Ishikawa (cell line): ENCODE measurements at regions not wholly inside any gene's neighbourhood (a gene's known extent, or its start where the extent isn't known, plus 50 kb on each side); places are given as distances from the start of the nearest gene placed in this dataset.

ENCODE experiments used
- CEBPB ChIP-seq: IDR thresholded peaks from 2 replicates; pipeline ENCODE4 v1.6.1; 2012
- CREB1 ChIP-seq: IDR thresholded peaks from 2 replicates; pipeline ENCODE4 v1.6.1; 2012; ENCODE audit warnings: low read depth
- EGR1 ChIP-seq: IDR thresholded peaks from 2 replicates; pipeline ENCODE4 v1.6.1; 2012
- EP300 ChIP-seq: IDR thresholded peaks from 2 replicates; pipeline ENCODE4 v1.6.1; 2012; ENCODE audit warnings: borderline replicate concordance
- FOXM1 ChIP-seq: IDR thresholded peaks from 2 replicates; pipeline ENCODE4 v1.6.1; 2012; ENCODE audit warnings: low read depth, borderline replicate concordance
- MAX ChIP-seq: IDR thresholded peaks from 2 replicates; pipeline ENCODE4 v1.6.1; 2012
- NFIC ChIP-seq: IDR thresholded peaks from 2 replicates; pipeline ENCODE4 v1.6.1; 2012
- RAD21 ChIP-seq: IDR thresholded peaks from 2 replicates; pipeline ENCODE4 v1.6.1; 2012; ENCODE audit warnings: low read depth
- REST ChIP-seq: IDR thresholded peaks from 2 replicates; pipeline ENCODE4 v1.6.1; 2012; ENCODE audit warnings: low read depth, mild to moderate bottlenecking
- TAF1 ChIP-seq: IDR thresholded peaks from 2 replicates; pipeline ENCODE4 v1.6.1; 2012; ENCODE audit warnings: low read depth, mild to moderate bottlenecking
- TCF12 ChIP-seq: IDR thresholded peaks from 2 replicates; pipeline ENCODE4 v1.6.1; 2012; ENCODE audit warnings: low read depth
- TEAD4 ChIP-seq: IDR thresholded peaks from 2 replicates; pipeline ENCODE4 v1.6.1; 2012
- USF1 ChIP-seq: IDR thresholded peaks from 2 replicates; pipeline ENCODE4 v1.6.1; 2012
- YY1 ChIP-seq: IDR thresholded peaks from 2 replicates; pipeline ENCODE4 v1.6.1; 2012; ENCODE audit warnings: low read depth
- ZBTB7A ChIP-seq: IDR thresholded peaks from 2 replicates; pipeline ENCODE4 v1.6.1; 2012; ENCODE audit warnings: low read depth

GRCh38 chr2:41169744-41170143, 717.9 kb upstream of the SLC8A1 start:
- TF ChIP-seq TCF12 = no peak
- TF ChIP-seq RAD21 = no peak
- TF ChIP-seq EP300 = no peak
- no peak for TF ChIP-seq TEAD4
- TF ChIP-seq EGR1 = no peak
- TF ChIP-seq YY1 = no peak
- no peak for TF ChIP-seq ZBTB7A
- no peak for TF ChIP-seq FOXM1
- TF ChIP-seq TAF1 = no peak
- TF ChIP-seq MAX = no peak
- no peak for TF ChIP-seq NFIC

GRCh38 chr2:41170589-41170988, 718.7 kb upstream of the SLC8A1 start:
- TF ChIP-seq FOXM1 = no peak
- TF ChIP-seq EGR1 = no peak
- TF ChIP-seq TEAD4 = no peak
- TF ChIP-seq ZBTB7A = no peak
- no peak for TF ChIP-seq TAF1
- no peak for TF ChIP-seq MAX
- no peak for TF ChIP-seq TCF12
- no peak for TF ChIP-seq EP300
- TF ChIP-seq RAD21 = no peak

- no peak for TF ChIP-seq YY1
- TF ChIP-seq CREB1 = no peak
- TF ChIP-seq TAF1 = no peak
- no peak for TF ChIP-seq REST
- no peak for TF ChIP-seq USF1
- no peak for TF ChIP-seq CEBPB
- TF ChIP-seq FOXM1 = no peak
- no peak for TF ChIP-seq TEAD4
- no peak for TF ChIP-seq RAD21
- no peak for TF ChIP-seq MAX
- no peak for TF ChIP-seq NFIC
- TF ChIP-seq ZBTB7A = no peak
- no peak for TF ChIP-seq EP300
- no peak for TF ChIP-seq TCF12
- TF ChIP-seq EGR1 = no peak
Measured at GRCh38 chr2:41180387-41180786, 728.5 kb upstream of the SLC8A1 start.

GRCh38 chr2:41182961-41183360, 731.1 kb upstream of the SLC8A1 start:
- no peak for TF ChIP-seq TAF1

GRCh38 chr2:41187376-41188122, 735.7 kb upstream of the SLC8A1 start:
- TF ChIP-seq YY1 (no peak), EP300 (no peak), ZBTB7A (no peak), REST (no peak), EGR1 (no peak), RAD21 (no peak), CREB1 (no peak), NFIC (no peak), USF1 (no peak), TEAD4 (no peak)

GRCh38 chr2:41194230-41194629, 742.3 kb upstream of the SLC8A1 start:
- TF ChIP-seq NFIC (no peak), RAD21 (no peak), YY1 (no peak), FOXM1 (no peak), TCF12 (no peak), USF1 (no peak), TAF1 (no peak), EP300 (no peak), ZBTB7A (no peak), TEAD4 (no peak), MAX (no peak), CREB1 (no peak), EGR1 (no peak), CEBPB (no peak), REST (no peak)
